Kidney glomerular epithelial cell (primary cell): ENCODE measurements at regions not wholly inside any gene's neighbourhood (a gene's known extent, or its start where the extent isn't known, plus 50 kb on each side); places are given as distances from the start of the nearest gene placed in this dataset.

Source experiments
- DNase-seq: peaks from one replicate; lab custom pipeline; 2025; lab: John Stamatoyannopoulos, UW

DNA sequence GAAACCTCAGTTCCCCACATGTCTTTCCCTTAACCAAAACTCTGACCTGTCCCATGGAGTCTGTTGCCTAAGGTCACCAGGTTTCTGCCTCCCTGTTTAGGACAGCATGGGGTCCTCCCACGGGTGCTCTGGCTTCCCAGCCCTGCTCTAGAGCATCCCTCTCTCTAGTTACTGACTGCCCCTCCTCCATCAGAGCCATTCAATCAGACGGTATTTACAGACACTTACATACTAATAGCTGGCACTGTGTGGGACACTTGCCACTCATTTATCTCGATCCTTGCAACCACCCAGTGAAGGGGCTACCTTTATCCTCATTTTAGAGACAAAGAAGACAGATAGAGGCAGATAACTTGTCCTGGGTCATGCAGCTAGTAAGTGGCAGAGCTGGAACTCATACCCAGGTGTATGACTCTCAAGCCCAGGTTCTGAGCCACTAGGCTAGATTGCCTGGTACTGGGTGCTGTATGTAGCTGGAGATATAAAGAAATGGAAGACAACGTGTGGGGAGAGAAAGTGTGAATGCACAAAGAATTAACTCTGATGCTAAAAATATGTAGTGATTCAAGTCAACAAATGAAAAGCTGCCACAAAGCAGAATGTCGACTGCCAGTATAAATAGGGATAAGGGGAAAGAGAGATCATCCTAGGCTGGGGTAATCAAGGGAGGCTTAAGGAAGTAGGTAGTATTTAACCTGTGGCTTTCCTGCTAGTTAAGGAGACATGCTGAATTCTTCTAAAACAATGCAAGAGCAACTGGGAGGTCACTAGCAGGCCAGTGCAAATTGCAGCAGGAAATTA is 52.5 kb upstream of the PDE8B start:
- DNase-seq: no peak

DNA sequence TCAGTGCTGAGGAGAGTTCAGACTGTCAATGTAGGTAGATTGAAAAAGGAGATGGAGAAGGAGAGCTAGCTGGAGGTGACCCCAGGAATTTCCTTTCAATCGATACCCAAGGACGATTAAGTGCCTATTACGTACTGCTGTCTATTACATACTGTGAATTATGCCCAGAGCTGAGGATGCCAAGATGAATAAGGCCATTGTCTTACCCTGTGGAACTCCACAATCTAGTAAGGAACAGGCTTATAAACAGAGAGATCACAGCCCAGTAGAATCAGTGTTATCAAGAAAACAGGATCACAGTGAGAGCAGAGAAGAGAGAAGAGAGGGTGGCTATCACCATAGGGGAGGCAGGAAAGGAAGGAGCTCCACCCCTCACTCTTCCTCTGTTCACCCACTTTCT is 54.1 kb upstream of the PDE8B start:
- no peak for DNase-seq

DNA sequence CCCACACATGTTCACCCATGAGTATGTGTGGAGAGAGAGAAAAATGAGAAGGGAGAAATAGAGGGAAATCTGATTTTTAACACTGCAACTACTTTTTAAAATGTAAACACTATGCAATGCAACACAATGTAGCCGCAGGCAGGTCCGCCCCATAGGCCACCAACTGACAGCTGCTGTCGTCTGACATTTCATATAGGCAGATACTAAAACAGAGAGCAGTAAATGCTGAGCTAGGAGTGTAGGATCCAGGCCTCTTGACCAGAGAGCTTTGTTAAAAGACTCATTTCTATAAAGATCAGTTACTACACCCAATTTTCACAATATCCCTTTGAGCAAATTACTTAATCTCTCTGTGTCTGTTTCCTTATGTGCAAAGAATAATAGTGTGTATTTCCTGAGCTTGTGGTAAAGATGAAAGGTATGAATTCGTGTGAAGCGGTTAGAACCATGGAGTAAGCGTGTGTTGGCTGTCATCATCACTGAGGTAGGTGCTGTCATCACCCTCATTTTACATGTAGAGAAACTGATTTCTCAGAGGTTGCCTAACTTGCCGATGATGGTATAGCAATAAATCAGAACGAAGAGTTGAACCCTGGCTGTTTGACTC is 55.2 kb upstream of the PDE8B start:
- DNase-seq: no peak

DNA sequence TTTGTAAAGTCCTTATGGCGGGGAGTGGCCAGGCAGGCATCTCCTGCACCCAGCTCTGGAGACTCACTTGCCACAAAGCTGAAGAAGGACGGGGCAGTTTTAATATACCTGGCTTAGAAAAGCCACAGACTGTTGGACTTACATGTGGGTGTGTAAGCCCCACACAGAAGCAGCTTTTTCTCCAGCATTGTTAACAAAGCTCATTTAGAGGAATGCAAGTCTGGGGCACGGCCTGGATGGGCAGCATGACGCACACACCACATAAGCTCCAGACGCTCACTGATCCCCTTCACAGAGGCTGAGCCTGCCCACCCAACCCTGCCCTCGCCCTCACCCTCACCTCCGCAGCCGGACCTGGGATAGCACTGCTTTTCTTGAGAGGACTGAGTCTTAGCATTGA is 58.0 kb upstream of the PDE8B start:
- no peak for DNase-seq

DNA sequence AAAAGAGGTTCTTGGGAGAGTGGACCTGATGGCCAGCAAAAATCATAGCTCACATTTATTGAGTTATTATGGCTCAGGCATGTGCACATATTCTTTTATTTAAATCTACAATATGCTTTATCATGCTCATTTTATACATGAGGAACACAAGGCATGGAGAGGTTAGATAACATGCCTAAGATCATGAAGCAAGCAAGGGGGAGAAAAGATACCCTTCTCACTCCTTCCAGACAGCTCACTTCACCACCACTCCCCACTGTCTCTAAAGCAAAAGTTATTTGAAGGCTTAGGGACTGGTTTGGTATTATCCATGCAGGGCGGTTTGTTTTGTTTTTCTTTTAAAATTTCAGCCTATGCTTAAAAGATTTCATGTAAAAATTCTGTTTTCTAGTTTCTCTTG is 59.0 kb upstream of the PDE8B start:
- DNase-seq: no peak

DNA sequence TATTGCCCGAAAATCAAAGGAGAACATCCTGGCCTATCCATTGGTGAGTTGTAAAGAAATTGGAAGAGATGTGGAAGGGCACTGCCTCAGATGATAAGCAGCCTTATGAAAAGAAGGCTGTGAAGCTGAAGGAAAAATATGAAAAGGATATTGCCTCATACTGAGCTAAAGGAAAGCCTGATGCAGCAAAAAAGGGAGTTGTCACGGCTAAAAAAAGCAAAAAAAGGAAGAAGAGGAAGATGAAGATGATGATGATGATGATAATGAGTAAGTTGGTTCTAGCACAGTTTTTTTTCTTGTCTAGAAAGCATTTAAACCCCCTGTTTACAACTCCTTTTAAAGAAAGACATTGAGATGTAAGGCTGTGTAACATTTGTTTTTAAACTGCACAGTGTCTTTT is 59.8 kb upstream of the ZBED3 start:
- DNase-seq: no peak

DNA sequence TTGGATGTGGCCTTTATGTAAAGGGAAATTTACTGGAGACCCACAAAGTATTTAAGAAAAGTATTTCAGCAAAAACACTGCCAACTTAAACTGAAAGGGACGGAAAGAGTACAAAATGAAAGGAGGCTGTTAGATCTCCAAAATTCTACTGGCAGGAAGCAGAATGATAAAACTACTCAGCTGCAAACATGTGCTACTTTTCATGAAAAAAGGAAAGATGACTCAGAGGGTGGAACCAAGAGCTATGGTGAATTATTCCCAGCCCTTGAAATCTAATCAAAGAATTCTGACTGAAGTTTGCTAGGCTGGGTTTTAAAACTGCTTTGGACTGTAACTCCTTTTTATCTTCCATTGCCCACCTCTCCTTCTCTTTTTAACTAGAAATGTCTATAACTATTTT is 58.6 kb upstream of the ZBED3 start:
- peak; percentile 19 for DNase-seq

DNA sequence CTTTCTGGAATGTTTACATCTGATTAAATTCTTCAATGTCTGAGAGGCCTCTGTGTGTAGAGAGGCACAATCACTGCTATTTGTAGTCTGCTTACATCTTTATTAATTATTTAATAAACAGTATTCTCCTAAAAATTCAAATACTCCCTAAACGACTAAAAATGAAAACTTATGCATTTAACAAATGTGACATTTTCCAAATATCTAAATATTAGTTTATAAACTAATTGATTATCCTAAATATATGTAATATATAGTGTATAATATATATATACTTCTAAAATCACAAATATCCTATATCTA is 57.7 kb upstream of the ZBED3 start:
- no peak for DNase-seq

DNA sequence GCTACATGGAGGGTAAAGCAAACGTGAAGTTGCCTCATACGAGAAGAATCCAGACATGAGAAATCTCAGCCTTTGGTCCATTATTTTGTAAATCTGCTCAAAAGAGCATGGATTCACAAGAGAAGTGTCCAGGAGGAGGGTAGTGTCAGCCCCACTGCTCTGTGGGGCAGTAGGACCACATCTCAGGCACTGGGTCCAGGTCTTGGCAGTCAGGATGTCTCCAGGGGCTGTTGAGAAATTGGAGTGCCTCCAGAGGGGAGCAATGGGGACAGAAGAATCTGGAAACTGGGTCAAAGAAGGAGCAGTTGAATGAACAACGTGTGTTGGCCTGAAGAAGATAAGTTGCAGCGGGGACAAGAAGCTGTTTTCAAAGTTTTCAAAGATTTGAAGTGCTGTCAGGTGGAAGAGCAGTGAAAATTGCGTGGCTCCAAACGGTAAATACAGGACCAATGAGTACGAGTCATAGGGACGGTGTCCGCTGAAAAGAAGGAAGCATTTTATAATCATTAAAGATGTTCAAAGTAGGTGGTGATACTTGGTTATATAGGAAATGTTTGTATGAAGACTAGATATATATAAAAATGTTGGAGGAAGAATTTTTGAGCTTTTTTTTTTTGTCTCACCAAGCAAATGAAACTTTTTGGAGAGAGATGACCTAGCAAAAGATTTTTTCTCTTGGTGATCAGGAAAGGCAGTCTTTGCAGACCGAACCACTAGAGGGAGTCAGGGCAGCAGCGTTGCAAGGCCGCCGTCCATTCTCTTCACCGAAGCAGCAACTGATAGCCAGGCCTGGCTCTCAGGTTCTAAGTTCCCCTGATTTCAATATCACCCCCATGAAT is 57.1 kb upstream of the ZBED3 start:
- DNase-seq: peak; percentile 45

DNA sequence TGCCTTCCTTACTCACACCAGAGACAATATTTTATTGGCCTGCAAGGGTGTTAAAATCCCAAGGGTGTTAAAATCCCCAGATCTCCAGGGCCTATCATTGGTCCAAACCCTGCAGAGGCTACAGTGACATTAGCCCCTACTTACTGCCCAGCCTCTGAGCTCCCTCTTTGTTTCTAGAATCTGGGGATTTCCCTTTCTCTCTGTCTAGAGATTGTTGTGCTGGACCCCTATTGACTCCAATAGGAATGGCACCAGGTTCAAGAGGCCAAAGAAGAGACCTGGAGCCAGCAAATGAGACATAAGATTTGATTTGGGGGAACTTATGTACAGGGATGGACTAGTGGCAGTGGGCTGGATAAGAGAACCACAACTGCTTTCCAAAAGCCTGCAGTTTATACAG is 53.3 kb upstream of the ZBED3 start:
- no peak for DNase-seq

DNA sequence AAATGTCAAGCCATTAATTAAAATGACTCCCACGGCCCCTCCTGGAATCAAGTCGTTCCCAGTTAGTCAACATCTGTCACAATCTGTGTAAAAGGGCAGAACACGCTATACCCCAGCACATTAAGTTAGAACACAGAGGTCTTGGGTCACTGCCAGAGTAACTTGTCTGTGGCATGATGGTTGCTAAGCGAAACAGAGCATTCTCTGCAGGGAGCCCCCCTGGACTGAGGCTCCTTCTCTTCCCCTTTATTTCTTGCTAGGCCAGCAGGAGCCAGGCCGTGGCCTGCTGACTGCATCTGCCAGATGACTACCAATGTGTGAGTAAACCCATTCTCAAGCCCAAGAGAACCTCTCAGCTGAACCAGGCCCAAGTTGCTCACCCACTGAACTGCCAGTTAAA is 51.9 kb upstream of the ZBED3 start:
- DNase-seq: peak; percentile 30
